ENCODE measurements at regions not wholly inside any gene's neighbourhood (a gene's known extent, or its start where the extent isn't known, plus 50 kb on each side); places are given as distances from the start of the nearest gene placed in this dataset.

DNA sequence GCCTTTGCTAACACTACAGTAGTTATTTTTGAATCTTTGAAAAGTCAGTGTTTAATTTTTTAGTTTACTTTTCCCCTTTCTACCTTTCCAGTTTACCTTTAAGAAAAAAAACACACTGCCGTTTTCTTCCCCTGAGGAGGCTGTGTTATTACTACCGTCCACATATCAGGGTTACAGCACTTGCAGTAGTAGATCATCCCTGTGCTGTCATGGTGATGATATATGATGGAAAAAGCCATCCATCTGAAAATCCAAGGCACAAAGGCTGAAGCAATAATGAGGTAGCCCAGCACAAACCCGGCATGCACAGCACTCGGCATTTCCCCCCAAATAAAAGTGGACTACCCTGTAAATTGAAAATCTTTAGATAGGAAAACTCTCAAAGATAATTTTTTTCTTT is 258.7 kb downstream of the CXXC4 start:
- TF ChIP-seq, protein P1, sequence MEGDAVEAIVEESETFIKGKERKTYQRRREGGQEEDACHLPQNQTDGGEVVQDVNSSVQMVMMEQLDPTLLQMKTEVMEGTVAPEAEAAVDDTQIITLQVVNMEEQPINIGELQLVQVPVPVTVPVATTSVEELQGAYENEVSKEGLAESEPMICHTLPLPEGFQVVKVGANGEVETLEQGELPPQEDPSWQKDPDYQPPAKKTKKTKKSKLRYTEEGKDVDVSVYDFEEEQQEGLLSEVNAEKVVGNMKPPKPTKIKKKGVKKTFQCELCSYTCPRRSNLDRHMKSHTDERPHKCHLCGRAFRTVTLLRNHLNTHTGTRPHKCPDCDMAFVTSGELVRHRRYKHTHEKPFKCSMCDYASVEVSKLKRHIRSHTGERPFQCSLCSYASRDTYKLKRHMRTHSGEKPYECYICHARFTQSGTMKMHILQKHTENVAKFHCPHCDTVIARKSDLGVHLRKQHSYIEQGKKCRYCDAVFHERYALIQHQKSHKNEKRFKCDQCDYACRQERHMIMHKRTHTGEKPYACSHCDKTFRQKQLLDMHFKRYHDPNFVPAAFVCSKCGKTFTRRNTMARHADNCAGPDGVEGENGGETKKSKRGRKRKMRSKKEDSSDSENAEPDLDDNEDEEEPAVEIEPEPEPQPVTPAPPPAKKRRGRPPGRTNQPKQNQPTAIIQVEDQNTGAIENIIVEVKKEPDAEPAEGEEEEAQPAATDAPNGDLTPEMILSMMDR (IDR thresholded peaks at IDR 0.05; ENCODE audit: low read depth, low read length, missing control alignments), result no peak
- DNase-seq (ENCODE audit: extremely low read depth, low read depth), result no peak
- no peak overlapping the region for H3K4me3 ChIP-seq (replicated peaks; ENCODE audit: low read depth, low read length)

DNA sequence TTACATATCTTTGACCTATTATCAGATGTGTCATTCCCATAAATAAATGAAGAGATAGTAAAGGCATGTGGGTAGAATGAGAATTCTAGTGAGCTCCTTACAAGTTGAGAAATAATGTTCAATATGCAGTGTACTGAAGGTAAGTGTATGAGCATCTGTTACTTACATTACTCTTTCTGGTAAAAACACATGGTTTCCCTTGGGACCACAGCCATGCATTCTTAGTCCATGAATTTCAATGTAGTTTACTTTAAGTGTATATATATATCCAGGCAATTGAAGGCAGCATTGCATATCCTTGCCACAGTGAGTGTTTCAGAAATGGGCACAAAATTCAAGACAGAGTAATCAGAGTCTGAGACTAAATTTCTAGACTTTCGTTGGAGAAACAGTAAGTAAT is 277.2 kb downstream of the CXXC4 start:
- TF ChIP-seq, protein P1 (IDR thresholded peaks at IDR 0.05; ENCODE audit: low read depth, low read length, missing control alignments), result no peak
- no peak for DNase-seq (ENCODE audit: extremely low read depth, low read depth)

DNA sequence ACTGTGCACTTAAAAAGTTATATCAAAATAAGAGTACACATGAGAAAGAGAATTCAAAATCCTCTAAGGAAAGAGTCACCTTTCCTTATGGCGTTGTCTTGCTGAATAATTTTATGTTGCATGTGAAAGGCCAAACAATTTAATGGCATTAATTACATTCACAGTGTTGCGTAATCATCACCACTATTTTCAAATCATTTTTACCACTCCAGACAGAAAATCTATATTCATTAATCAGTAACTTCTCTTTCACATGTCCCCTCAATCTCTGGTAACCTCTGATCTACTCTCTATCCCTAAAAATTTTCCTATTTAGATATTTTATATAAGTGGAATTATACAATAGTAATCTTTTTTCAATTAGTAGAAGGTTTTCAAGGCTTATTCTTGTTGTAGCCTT is 283.0 kb downstream of the CXXC4 start:
- H3K4me3 ChIP-seq (replicated peaks; ENCODE audit: low read depth, low read length), result no peak overlapping the region
- TF ChIP-seq, protein P1 (IDR thresholded peaks at IDR 0.05; ENCODE audit: low read depth, low read length, missing control alignments), result no peak
- DNase-seq (ENCODE audit: extremely low read depth, low read depth), result no peak

More for the DNA sequence above, 277.2 kb downstream of the CXXC4 start:
- H3K4me3 ChIP-seq (replicated peaks; ENCODE audit: low read depth, low read length), result no peak overlapping the region

DNA sequence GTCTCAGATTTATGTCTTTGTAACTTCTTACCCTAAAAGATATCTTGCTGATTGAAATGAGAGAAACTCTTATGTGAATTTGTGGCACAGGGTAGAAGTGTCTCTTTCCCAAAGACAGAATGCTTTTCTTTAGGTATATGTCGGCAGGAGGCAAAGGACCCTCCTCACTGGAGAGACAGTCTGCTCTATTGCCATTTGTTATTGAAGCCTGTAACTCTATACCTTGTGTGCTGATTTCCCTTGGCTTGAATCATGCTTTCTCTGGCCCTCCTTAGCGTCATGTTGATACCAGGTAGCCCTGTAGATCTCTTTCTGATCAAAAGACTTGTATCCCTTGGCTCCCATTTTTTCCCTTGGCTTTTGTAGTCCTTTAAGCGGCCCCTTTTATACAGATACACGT is 284.3 kb downstream of the CXXC4 start:
- TF ChIP-seq, protein P1 (IDR thresholded peaks at IDR 0.05; ENCODE audit: low read depth, low read length, missing control alignments), result no peak
- H3K4me3 ChIP-seq (replicated peaks; ENCODE audit: low read depth, low read length), result no peak overlapping the region

DNA sequence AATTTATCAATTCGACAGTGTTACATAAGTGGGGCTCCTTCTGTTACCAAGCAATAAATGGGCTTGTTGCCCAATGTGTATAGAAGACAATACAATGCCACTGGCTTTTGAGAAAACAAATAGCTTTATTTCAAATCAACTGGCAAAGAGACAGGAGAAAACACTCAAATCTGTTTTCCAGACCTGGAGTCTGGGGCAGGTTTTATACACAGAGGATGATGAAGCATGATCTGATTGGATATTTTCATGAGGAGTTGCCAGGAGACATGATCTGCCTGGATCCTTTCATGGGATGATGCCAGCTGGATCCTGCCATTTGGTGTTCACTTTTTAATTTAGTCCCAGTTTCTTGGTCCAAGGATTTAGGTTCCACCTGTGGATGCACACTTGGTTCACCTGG is 287.9 kb downstream of the CXXC4 start:
- TF ChIP-seq, protein P1 (IDR thresholded peaks at IDR 0.05; ENCODE audit: low read depth, low read length, missing control alignments), result no peak
- no peak for DNase-seq (ENCODE audit: extremely low read depth, low read depth)

More for the DNA sequence above, 284.3 kb downstream of the CXXC4 start:
- no peak for DNase-seq (ENCODE audit: extremely low read depth, low read depth)

DNA sequence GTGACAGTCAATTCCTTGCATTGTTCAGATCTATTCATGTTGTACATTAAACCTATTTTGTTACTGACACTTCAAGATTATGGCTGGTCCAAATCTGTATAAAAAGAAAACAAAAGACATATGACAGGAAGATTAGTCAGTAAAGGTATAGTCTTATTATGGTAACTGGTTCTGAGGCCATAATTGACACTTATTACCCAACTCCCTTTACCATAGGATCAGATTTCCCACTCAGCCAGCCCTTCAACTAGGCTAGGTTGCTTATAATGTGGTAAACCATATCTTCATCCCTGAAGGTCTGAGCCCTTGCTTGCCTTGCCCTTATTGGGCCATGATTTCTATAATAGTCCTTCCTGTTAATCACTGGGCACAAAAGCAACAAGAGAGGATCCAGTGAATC is 289.6 kb downstream of the CXXC4 start:
- DNase-seq (ENCODE audit: extremely low read depth, low read depth), result no peak
- H3K4me3 ChIP-seq (replicated peaks; ENCODE audit: low read depth, low read length), result no peak overlapping the region
- TF ChIP-seq, protein P1 (IDR thresholded peaks at IDR 0.05; ENCODE audit: low read depth, low read length, missing control alignments), result no peak

More for the DNA sequence above, 287.9 kb downstream of the CXXC4 start:
- H3K4me3 ChIP-seq (replicated peaks; ENCODE audit: low read depth, low read length), result no peak overlapping the region

DNA sequence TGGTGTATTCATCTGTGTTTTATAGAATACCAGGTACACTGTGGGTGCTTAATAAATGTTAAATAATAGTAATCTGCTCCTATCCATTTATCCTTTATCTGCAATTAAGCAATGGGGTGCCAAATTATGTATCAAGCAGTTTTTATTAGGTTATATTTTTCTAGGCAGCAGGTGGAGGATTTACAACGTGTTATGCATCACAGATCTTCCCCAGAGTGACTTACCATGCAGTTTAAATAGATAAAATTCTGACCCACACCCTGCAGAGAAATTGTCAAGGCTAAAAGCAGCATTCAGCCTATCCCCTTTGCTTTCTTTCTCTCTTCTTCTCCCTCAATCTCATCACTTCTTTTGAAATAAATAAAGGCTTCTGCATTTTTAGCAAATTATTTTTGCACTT is 306.4 kb downstream of the CXXC4 start:
- no peak for DNase-seq (ENCODE audit: extremely low read depth, low read depth)

More for the DNA sequence above, 306.4 kb downstream of the CXXC4 start:
- H3K4me3 ChIP-seq (replicated peaks; ENCODE audit: low read depth, low read length), result no peak overlapping the region
- TF ChIP-seq, protein P1 (IDR thresholded peaks at IDR 0.05; ENCODE audit: low read depth, low read length, missing control alignments), result no peak

Measured in HFF-Myc (cell line).